SK-N-MC (cell line): ENCODE measurements at regions not wholly inside any gene's neighbourhood (a gene's known extent, or its start where the extent isn't known, plus 50 kb on each side); places are given as distances from the start of the nearest gene placed in this dataset.

ENCODE experiments used
- EZH2 ChIP-seq: fragments of 200-600 bp; sonication (generic); IDR thresholded peaks from one replicate; pipeline ENCODE4 v1.6.1; 2017; ENCODE audit warnings: antibody characterized with exemption
- POLR2AphosphoS5 ChIP-seq: IDR thresholded peaks from 2 replicates; pipeline ENCODE4 v1.6.1; 2012; ENCODE audit warnings: mild to moderate bottlenecking, low read depth, low read length, borderline replicate concordance

DNA sequence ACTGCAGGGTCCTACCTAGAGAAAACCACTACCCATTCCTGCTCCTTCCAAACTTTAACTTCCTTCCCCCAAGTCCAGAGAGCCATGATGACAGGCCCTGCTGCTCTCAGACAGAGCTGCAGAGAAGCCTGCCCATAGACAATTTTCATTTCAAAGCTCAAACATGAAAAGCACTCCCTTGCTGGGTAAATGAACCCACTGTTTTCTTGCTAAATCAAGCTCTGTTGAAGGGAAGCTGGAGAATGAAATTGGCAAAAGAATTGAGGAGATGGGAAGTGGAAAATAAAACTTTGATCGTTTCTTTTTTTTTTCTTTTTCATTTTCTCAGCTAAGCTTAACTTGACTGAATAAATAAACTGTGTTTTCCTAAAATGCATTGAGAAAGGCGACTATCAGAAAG is 331.1 kb upstream of the CPEB2 start:
- no peak for TF ChIP-seq POLR2AphosphoS5
- TF ChIP-seq EZH2 = no peak
